HL-60 (cell line): ENCODE measurements at regions not wholly inside any gene's neighbourhood (a gene's known extent, or its start where the extent isn't known, plus 50 kb on each side); places are given as distances from the start of the nearest gene placed in this dataset.

Source experiments
- DNase-seq, 2 experiments: peaks; one replicate each; pipeline ENCODE4 v3.0.0-alpha.2; 2010 to 2020; ENCODE audit warnings: low read depth in 1 of 2, low spot score in 1 of 2
- H3K27ac ChIP-seq: fragments of 250-450 bp; sonication (Bioruptor Pico); replicated peaks from 2 replicates; pipeline ENCODE4 v1.5.1; 2020; ENCODE audit warnings: mild to moderate bottlenecking, moderate library complexity
- H3K27me3 ChIP-seq: fragments of 250-450 bp; sonication (Bioruptor Pico); 2 replicates; pipeline ENCODE4 v1.5.1; 2021; ENCODE audit warnings: mild to moderate bottlenecking, moderate library complexity; ENCODE audit not compliant: insufficient read depth, poor library complexity, severe bottlenecking
- H3K4me3 ChIP-seq: replicated peaks from 2 replicates; pipeline ENCODE4 v1.5.1; 2011; ENCODE audit warnings: mild to moderate bottlenecking, control low read depth, low read length; ENCODE audit not compliant: insufficient read depth
- CTCF ChIP-seq: IDR thresholded peaks from one replicate; pipeline ENCODE4 v1.5.1; 2011; ENCODE audit warnings: low read length, control low read depth, inconsistent platforms; ENCODE audit not compliant: insufficient read depth
- GABPA ChIP-seq: IDR thresholded peaks from 2 replicates; pipeline ENCODE4 v1.6.1; 2012; ENCODE audit warnings: low read depth
- POLR2AphosphoS5 ChIP-seq: IDR thresholded peaks from 2 replicates; pipeline ENCODE4 v1.6.1; 2012; ENCODE audit warnings: low read depth
- REST ChIP-seq: IDR thresholded peaks from 2 replicates; pipeline ENCODE4 v1.6.1; 2012; ENCODE audit warnings: low read depth; ENCODE audit not compliant: insufficient replicate concordance
- SPI1 ChIP-seq: IDR thresholded peaks from 2 replicates; pipeline ENCODE4 v1.6.1; 2012; ENCODE audit warnings: low read depth, mild to moderate bottlenecking, borderline replicate concordance

- DNase-seq: no peak
- Histone ChIP-seq H3K4me3 (no peak overlapping the region), H3K27ac (no peak overlapping the region), H3K27me3 (no peaks in the 10 kb centered on the region)
- TF ChIP-seq POLR2AphosphoS5: no peak
- TF ChIP-seq SPI1: no peak
- no peak for TF ChIP-seq GABPA
- no peak for TF ChIP-seq CTCF
- TF ChIP-seq REST: no peak
Observed at GRCh38 chr7:9022456-9022855, 589.0 kb downstream of the NXPH1 start.

- Histone ChIP-seq H3K27me3 (no peaks in the 10 kb centered on the region), H3K4me3 (no peak overlapping the region), H3K27ac (no peak overlapping the region)
- TF ChIP-seq POLR2AphosphoS5 (no peak), REST (no peak), GABPA (no peak), CTCF (no peak), SPI1 (no peak)
- DNase-seq: no peak
Observed at GRCh38 chr7:9023675-9024294, 590.4 kb downstream of the NXPH1 start.

- no peaks in the 10 kb centered on the region for H3K27me3 ChIP-seq
- TF ChIP-seq GABPA (no peak), REST (no peak), CTCF (no peak), POLR2AphosphoS5 (no peak), SPI1 (no peak)
- no peak for DNase-seq
- no peak overlapping the region for H3K27ac ChIP-seq
- no peak overlapping the region for H3K4me3 ChIP-seq
Observed at GRCh38 chr7:9026121-9026520, 592.7 kb downstream of the NXPH1 start.
